AG04449 (cell line): ENCODE measurements at regions not wholly inside any gene's neighbourhood (a gene's known extent, or its start where the extent isn't known, plus 50 kb on each side); places are given as distances from the start of the nearest gene placed in this dataset.

Source experiments
- CTCF ChIA-PET: fragments of 350-600 bp; formaldehyde crosslinking; extraction: SDS; loops from one replicate; lab custom pipeline; 2021; ENCODE audit warnings: antibody characterized with exemption; lab: Yijun Ruan, JAX
- POLR2A ChIA-PET: fragments of 400-600, 350-600 bp; formaldehyde crosslinking; extraction: SDS; loops from one replicate; lab custom pipeline; 2020; ENCODE audit warnings: antibody characterized with exemption, inconsistent platforms; lab: Yijun Ruan, JAX
- DNase-seq: peaks from one replicate; pipeline ENCODE4 v3.0.0-alpha.2; 2010; ENCODE audit warnings: low read depth, low spot score
- H3K4me3 ChIP-seq: 2 replicates; pipeline ENCODE4 v1.5.1; 2011; ENCODE audit warnings: low read depth, mild to moderate bottlenecking, control low read depth, low read length
- CTCF ChIP-seq: IDR thresholded peaks from one replicate; pipeline ENCODE4 v1.5.1; 2011; ENCODE audit warnings: mild to moderate bottlenecking, moderate library complexity, low read length, control low read depth, inconsistent platforms; ENCODE audit not compliant: insufficient read depth; ENCODE audit errors: missing control alignments

DNA sequence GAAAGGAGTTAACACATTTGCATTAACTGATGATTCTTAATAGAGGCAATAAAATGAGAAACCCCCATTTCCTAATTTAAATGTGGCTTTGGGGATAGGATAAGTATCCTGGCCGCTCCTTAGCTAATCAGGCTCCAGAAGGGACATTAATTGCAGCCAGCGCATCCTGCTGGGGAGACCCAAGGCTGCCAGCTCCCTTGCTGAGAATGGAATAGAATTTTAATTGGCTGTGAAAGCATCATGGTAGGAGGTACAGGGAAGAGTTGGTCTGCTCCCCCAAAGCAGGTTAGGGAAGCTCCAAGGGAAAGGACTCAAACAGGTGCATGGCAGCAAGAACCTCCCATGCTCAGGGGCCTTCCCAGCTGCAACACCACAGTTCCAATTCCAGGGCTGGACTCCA lies 71.4 kb downstream of the MARCHF4 start:
- CTCF ChIA-PET: interaction anchor here (0.6 to 1.2 kb wide), 3 partner anchors 8 to 191 kb away, joined by 3 read pairs; no protein-coding TSS in a partner anchor
- TF ChIP-seq CTCF: no peak
- POLR2A ChIA-PET: no interaction called here

GRCh38 chr2:216299588-216299987 lies 72.7 kb downstream of the MARCHF4 start:
- ChIA-PET CTCF (interaction anchor here (0.7 kb wide), 1 partner anchor 194 kb away, joined by 4 read pairs; no protein-coding TSS in a partner anchor), POLR2A (no interaction called here)
- no peak for TF ChIP-seq CTCF
- no peak overlapping the region for H3K4me3 ChIP-seq
- no peak for DNase-seq

More for the DNA sequence above, 71.4 kb downstream of the MARCHF4 start:
- no peak for DNase-seq
- H3K4me3 ChIP-seq: no peak overlapping the region

DNA sequence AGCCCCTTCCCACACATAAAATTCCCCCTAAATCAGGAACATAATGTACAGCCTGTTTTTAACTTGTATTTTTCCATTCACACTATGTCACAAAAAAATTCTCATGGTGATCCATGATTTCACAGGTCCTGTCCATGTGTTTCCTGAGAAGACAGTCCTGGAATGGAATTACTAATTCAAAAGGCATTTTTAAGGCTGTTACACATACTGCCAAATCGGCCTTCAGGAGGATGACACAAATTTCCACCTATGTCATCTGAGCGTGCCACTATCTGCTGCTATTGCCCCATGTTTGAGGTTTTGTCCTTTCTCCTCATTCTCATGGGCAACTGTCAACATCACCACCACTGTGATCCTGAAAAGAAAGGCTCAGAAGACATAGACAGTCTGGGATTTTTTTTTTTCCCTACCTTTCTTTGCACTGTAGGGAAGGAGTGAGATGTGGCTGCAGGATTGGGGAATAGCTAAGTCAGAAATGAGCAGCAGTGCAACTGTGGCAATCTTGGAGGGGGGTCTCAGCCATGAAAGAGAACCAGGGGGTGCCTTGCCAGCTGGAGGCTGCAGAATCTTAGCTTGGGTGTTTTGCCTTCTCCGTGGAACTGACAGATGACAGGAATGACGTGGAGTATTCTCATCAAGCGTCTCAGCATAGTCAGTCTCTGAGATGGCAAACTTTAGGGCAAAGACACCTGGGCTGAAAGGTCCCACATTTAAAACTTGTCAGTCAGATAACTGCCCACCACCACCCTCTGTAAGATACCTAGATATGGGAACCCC lies 73.4 kb downstream of the MARCHF4 start:
- POLR2A ChIA-PET: no interaction called here
- H3K4me3 ChIP-seq: no peak overlapping the region
- no peak for TF ChIP-seq CTCF
- peak; percentile 85 for DNase-seq
- CTCF ChIA-PET: no interaction called here

DNA sequence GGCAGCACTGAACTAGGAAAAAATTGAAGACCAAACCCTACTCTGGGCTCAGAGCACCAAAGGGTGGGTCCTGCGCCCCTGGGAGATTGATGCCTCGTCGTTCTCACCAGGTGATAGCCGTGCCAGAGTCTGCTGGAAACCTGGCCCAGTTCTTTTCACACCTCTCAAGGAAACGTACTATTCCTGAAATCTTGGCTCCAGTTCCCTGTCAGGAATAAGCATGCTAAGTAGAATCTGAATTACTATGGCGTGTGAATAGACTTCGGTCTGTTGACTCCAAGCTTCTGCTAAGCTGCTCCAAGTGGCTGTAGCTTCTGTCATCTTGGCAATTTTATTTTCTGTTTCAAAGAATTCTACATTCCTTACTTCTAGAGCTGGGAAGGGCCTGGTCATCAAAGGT lies 75.4 kb downstream of the MARCHF4 start:
- TF ChIP-seq CTCF: no peak
- CTCF ChIA-PET: interaction anchor here (0.8 to 1.6 kb wide), 4 partner anchors 10 to 110 kb away, joined by 3 to 4 read pairs (median 4); no protein-coding TSS in a partner anchor
- no peak overlapping the region for H3K4me3 ChIP-seq
- DNase-seq: no peak
- POLR2A ChIA-PET: no interaction called here

- no peak overlapping the region for H3K4me3 ChIP-seq
- ChIA-PET CTCF (no interaction called here), POLR2A (no interaction called here)
- TF ChIP-seq CTCF: no peak
- DNase-seq: no peak
These were observed 78.0 kb downstream of the MARCHF4 start for GRCh38 chr2:216294305-216294704.

GRCh38 chr2:216293883-216294282 lies 78.4 kb downstream of the MARCHF4 start:
- CTCF ChIA-PET: no interaction called here
- H3K4me3 ChIP-seq: no peak overlapping the region
- POLR2A ChIA-PET: no interaction called here
- DNase-seq: no peak
- TF ChIP-seq CTCF: no peak
